ENCODE measurements at regions not wholly inside any gene's neighbourhood (a gene's known extent, or its start where the extent isn't known, plus 50 kb on each side); places are given as distances from the start of the nearest gene placed in this dataset.

- Histone ChIP-seq H3K4me1 (ENCODE audit: control insufficient read depth in 1 of 2, insufficient read depth in 2 of 2, low read length in 2 of 2) (no peaks in the 10 kb centered on the region), H3K9me3 (ENCODE audit: control insufficient read depth in 1 of 2, low read length in 2 of 2) (peaks cover 0 to 3% of the 10 kb centered on the region in 2 donors), H3K4me3 (ENCODE audit: low read depth in 1 of 2, low read length in 2 of 2) (no peak overlapping the region), H3K27ac (ENCODE audit: low read length) (no peak overlapping the region), H3K36me3 (ENCODE audit: control insufficient read depth in 1 of 2, insufficient read depth in 2 of 2, low read length in 2 of 2) (no peaks in the 10 kb centered on the region), H3K27me3 (ENCODE audit: low read depth, low read length) (no peaks in the 10 kb centered on the region)
These were observed 160.3 kb downstream of the ANXA2 start for GRCh38 chr15:60237446-60237845.

GRCh38 chr15:60243769-60244168 lies 154.0 kb downstream of the ANXA2 start:
- no peaks in the 10 kb centered on the region for H3K36me3 ChIP-seq (ENCODE audit: control insufficient read depth in 1 of 2, insufficient read depth in 2 of 2, low read length in 2 of 2)
- H3K4me1 ChIP-seq (ENCODE audit: control insufficient read depth in 1 of 2, insufficient read depth in 2 of 2, low read length in 2 of 2) = no peaks in the 10 kb centered on the region
- no peaks in the 10 kb centered on the region for H3K27me3 ChIP-seq (ENCODE audit: low read depth, low read length)
- H3K4me3 ChIP-seq (ENCODE audit: low read depth in 1 of 2, low read length in 2 of 2) = no peak overlapping the region
- no peak overlapping the region for H3K27ac ChIP-seq (ENCODE audit: low read length)
- peaks cover 0 to 3% of the 10 kb centered on the region in 2 donors for H3K9me3 ChIP-seq (ENCODE audit: control insufficient read depth in 1 of 2, low read length in 2 of 2)

- no peaks in the 10 kb centered on the region for H3K4me1 ChIP-seq (ENCODE audit: control insufficient read depth in 1 of 2, insufficient read depth in 2 of 2, low read length in 2 of 2)
- H3K36me3 ChIP-seq (ENCODE audit: control insufficient read depth in 1 of 2, insufficient read depth in 2 of 2, low read length in 2 of 2) = no peaks in the 10 kb centered on the region
- H3K4me3 ChIP-seq (ENCODE audit: low read depth in 1 of 2, low read length in 2 of 2) = no peak overlapping the region
- H3K9me3 ChIP-seq (ENCODE audit: control insufficient read depth in 1 of 2, low read length in 2 of 2) = peaks cover 0 to 3% of the 10 kb centered on the region in 2 donors
- H3K27ac ChIP-seq (ENCODE audit: low read length) = no peak overlapping the region
- H3K27me3 ChIP-seq (ENCODE audit: low read depth, low read length) = no peaks in the 10 kb centered on the region
These were observed 153.0 kb downstream of the ANXA2 start for GRCh38 chr15:60244813-60245212.

GRCh38 chr15:60250316-60250715 lies 147.5 kb downstream of the ANXA2 start:
- no peaks in the 10 kb centered on the region for H3K36me3 ChIP-seq (ENCODE audit: control insufficient read depth in 1 of 2, insufficient read depth in 2 of 2, low read length in 2 of 2)
- H3K4me1 ChIP-seq (ENCODE audit: control insufficient read depth in 1 of 2, insufficient read depth in 2 of 2, low read length in 2 of 2) = no peaks in the 10 kb centered on the region
- H3K9me3 ChIP-seq (ENCODE audit: control insufficient read depth in 1 of 2, low read length in 2 of 2) = no peaks in the 10 kb centered on the region
- no peak overlapping the region for H3K27ac ChIP-seq (ENCODE audit: low read length)
- no peak overlapping the region for H3K4me3 ChIP-seq (ENCODE audit: low read depth in 1 of 2, low read length in 2 of 2)
- H3K27me3 ChIP-seq (ENCODE audit: low read depth, low read length) = no peaks in the 10 kb centered on the region

GRCh38 chr15:60251300-60252070 lies 146.3 kb downstream of the ANXA2 start:
- Histone ChIP-seq H3K4me1 (ENCODE audit: control insufficient read depth in 1 of 2, insufficient read depth in 2 of 2, low read length in 2 of 2) (no peaks in the 10 kb centered on the region), H3K9me3 (ENCODE audit: control insufficient read depth in 1 of 2, low read length in 2 of 2) (no peaks in the 10 kb centered on the region), H3K36me3 (ENCODE audit: control insufficient read depth in 1 of 2, insufficient read depth in 2 of 2, low read length in 2 of 2) (no peaks in the 10 kb centered on the region), H3K4me3 (ENCODE audit: low read depth in 1 of 2, low read length in 2 of 2) (no peak overlapping the region), H3K27ac (ENCODE audit: low read length) (no peak overlapping the region), H3K27me3 (ENCODE audit: low read depth, low read length) (no peaks in the 10 kb centered on the region)

- H3K9me3 ChIP-seq (ENCODE audit: control insufficient read depth in 1 of 2, low read length in 2 of 2) = no peaks in the 10 kb centered on the region
- H3K27me3 ChIP-seq (ENCODE audit: low read depth, low read length) = no peaks in the 10 kb centered on the region
- H3K4me1 ChIP-seq (ENCODE audit: control insufficient read depth in 1 of 2, insufficient read depth in 2 of 2, low read length in 2 of 2) = no peaks in the 10 kb centered on the region
- H3K4me3 ChIP-seq (ENCODE audit: low read depth in 1 of 2, low read length in 2 of 2) = no peak overlapping the region
- H3K27ac ChIP-seq (ENCODE audit: low read length) = no peak overlapping the region
- H3K36me3 ChIP-seq (ENCODE audit: control insufficient read depth in 1 of 2, insufficient read depth in 2 of 2, low read length in 2 of 2) = no peaks in the 10 kb centered on the region
These were observed 143.4 kb downstream of the ANXA2 start for GRCh38 chr15:60254416-60254815.

GRCh38 chr15:60255390-60255789 lies 142.4 kb downstream of the ANXA2 start:
- no peak overlapping the region for H3K27ac ChIP-seq (ENCODE audit: low read length)
- no peaks in the 10 kb centered on the region for H3K9me3 ChIP-seq (ENCODE audit: control insufficient read depth in 1 of 2, low read length in 2 of 2)
- no peaks in the 10 kb centered on the region for H3K27me3 ChIP-seq (ENCODE audit: low read depth, low read length)
- no peak overlapping the region for H3K4me3 ChIP-seq (ENCODE audit: low read depth in 1 of 2, low read length in 2 of 2)
- no peaks in the 10 kb centered on the region for H3K4me1 ChIP-seq (ENCODE audit: control insufficient read depth in 1 of 2, insufficient read depth in 2 of 2, low read length in 2 of 2)
- H3K36me3 ChIP-seq (ENCODE audit: control insufficient read depth in 1 of 2, insufficient read depth in 2 of 2, low read length in 2 of 2) = no peaks in the 10 kb centered on the region

- no peaks in the 10 kb centered on the region for H3K4me1 ChIP-seq (ENCODE audit: control insufficient read depth in 1 of 2, insufficient read depth in 2 of 2, low read length in 2 of 2)
- no peaks in the 10 kb centered on the region for H3K36me3 ChIP-seq (ENCODE audit: control insufficient read depth in 1 of 2, insufficient read depth in 2 of 2, low read length in 2 of 2)
- H3K27ac ChIP-seq (ENCODE audit: low read length) = no peak overlapping the region
- no peak overlapping the region for H3K4me3 ChIP-seq (ENCODE audit: low read depth in 1 of 2, low read length in 2 of 2)
- no peaks in the 10 kb centered on the region for H3K27me3 ChIP-seq (ENCODE audit: low read depth, low read length)
- H3K9me3 ChIP-seq (ENCODE audit: control insufficient read depth in 1 of 2, low read length in 2 of 2) = no peaks in the 10 kb centered on the region
These were observed 140.1 kb downstream of the ANXA2 start for GRCh38 chr15:60257591-60258159.

- Histone ChIP-seq H3K36me3 (ENCODE audit: control insufficient read depth in 1 of 2, insufficient read depth in 2 of 2, low read length in 2 of 2) (no peaks in the 10 kb centered on the region), H3K4me1 (ENCODE audit: control insufficient read depth in 1 of 2, insufficient read depth in 2 of 2, low read length in 2 of 2) (no peaks in the 10 kb centered on the region), H3K9me3 (ENCODE audit: control insufficient read depth in 1 of 2, low read length in 2 of 2) (no peaks in the 10 kb centered on the region), H3K4me3 (ENCODE audit: low read depth in 1 of 2, low read length in 2 of 2) (no peak overlapping the region), H3K27ac (ENCODE audit: low read length) (no peak overlapping the region), H3K27me3 (ENCODE audit: low read depth, low read length) (no peaks in the 10 kb centered on the region)
These were observed 138.3 kb downstream of the ANXA2 start for GRCh38 chr15:60259469-60259868.

GRCh38 chr15:60264088-60264487 lies 133.7 kb downstream of the ANXA2 start:
- H3K9me3 ChIP-seq (ENCODE audit: control insufficient read depth in 1 of 2, low read length in 2 of 2) = no peaks in the 10 kb centered on the region
- H3K27ac ChIP-seq (ENCODE audit: low read length) = no peak overlapping the region
- no peaks in the 10 kb centered on the region for H3K36me3 ChIP-seq (ENCODE audit: control insufficient read depth in 1 of 2, insufficient read depth in 2 of 2, low read length in 2 of 2)
- no peaks in the 10 kb centered on the region for H3K27me3 ChIP-seq (ENCODE audit: low read depth, low read length)
- H3K4me1 ChIP-seq (ENCODE audit: control insufficient read depth in 1 of 2, insufficient read depth in 2 of 2, low read length in 2 of 2) = no peaks in the 10 kb centered on the region
- no peak overlapping the region for H3K4me3 ChIP-seq (ENCODE audit: low read depth in 1 of 2, low read length in 2 of 2)

GRCh38 chr15:60264566-60264965 lies 133.2 kb downstream of the ANXA2 start:
- Histone ChIP-seq H3K4me1 (ENCODE audit: control insufficient read depth in 1 of 2, insufficient read depth in 2 of 2, low read length in 2 of 2) (no peaks in the 10 kb centered on the region), H3K4me3 (ENCODE audit: low read depth in 1 of 2, low read length in 2 of 2) (no peak overlapping the region), H3K27ac (ENCODE audit: low read length) (no peak overlapping the region), H3K27me3 (ENCODE audit: low read depth, low read length) (no peaks in the 10 kb centered on the region), H3K36me3 (ENCODE audit: control insufficient read depth in 1 of 2, insufficient read depth in 2 of 2, low read length in 2 of 2) (no peaks in the 10 kb centered on the region), H3K9me3 (ENCODE audit: control insufficient read depth in 1 of 2, low read length in 2 of 2) (no peaks in the 10 kb centered on the region)

GRCh38 chr15:60265057-60265456 lies 132.7 kb downstream of the ANXA2 start:
- H3K9me3 ChIP-seq (ENCODE audit: control insufficient read depth in 1 of 2, low read length in 2 of 2) = no peaks in the 10 kb centered on the region
- no peaks in the 10 kb centered on the region for H3K36me3 ChIP-seq (ENCODE audit: control insufficient read depth in 1 of 2, insufficient read depth in 2 of 2, low read length in 2 of 2)
- no peak overlapping the region for H3K27ac ChIP-seq (ENCODE audit: low read length)
- no peak overlapping the region for H3K4me3 ChIP-seq (ENCODE audit: low read depth in 1 of 2, low read length in 2 of 2)
- H3K27me3 ChIP-seq (ENCODE audit: low read depth, low read length) = no peaks in the 10 kb centered on the region
- no peaks in the 10 kb centered on the region for H3K4me1 ChIP-seq (ENCODE audit: control insufficient read depth in 1 of 2, insufficient read depth in 2 of 2, low read length in 2 of 2)
